ENCODE measurements at regions not wholly inside any gene's neighbourhood (a gene's known extent, or its start where the extent isn't known, plus 50 kb on each side); places are given as distances from the start of the nearest gene placed in this dataset.

- no peak for DNase-seq
These were observed 55.7 kb upstream of the PHACTR2 start for GRCh38 chr6:143621876-143622605.

GRCh38 chr6:143621159-143621873 is 56.4 kb upstream of the PHACTR2 start:
- DNase-seq, result no peak

GRCh38 chr6:143620447-143620846 is 57.3 kb upstream of the PHACTR2 start:
- no peak for DNase-seq

- no peak for DNase-seq
These were observed 57.9 kb upstream of the PHACTR2 start for GRCh38 chr6:143619824-143620401.

GRCh38 chr6:143616741-143617140 is 61.0 kb upstream of the PHACTR2 start:
- no peak for DNase-seq

GRCh38 chr6:143615785-143616184 is 62.0 kb upstream of the PHACTR2 start:
- DNase-seq, result no peak

GRCh38 chr6:143614235-143614634 is 63.5 kb upstream of the PHACTR2 start:
- no peak for DNase-seq

- DNase-seq, result no peak
These were observed 64.0 kb upstream of the PHACTR2 start for GRCh38 chr6:143613749-143614148.

GRCh38 chr6:143612186-143612585 is 65.6 kb upstream of the PHACTR2 start:
- no peak for DNase-seq

GRCh38 chr6:143611580-143611979 is 66.2 kb upstream of the PHACTR2 start:
- no peak for DNase-seq

GRCh38 chr6:143609972-143610371 is 67.8 kb upstream of the PHACTR2 start:
- DNase-seq, result no peak

- no peak for DNase-seq
These were observed 68.3 kb upstream of the PHACTR2 start for GRCh38 chr6:143609501-143609900.

GRCh38 chr6:143608906-143609305 is 68.9 kb upstream of the PHACTR2 start:
- no peak for DNase-seq

- DNase-seq, result no peak
These were observed 69.8 kb upstream of the PHACTR2 start for GRCh38 chr6:143607974-143608373.

- no peak for DNase-seq
These were observed 70.6 kb upstream of the PHACTR2 start for GRCh38 chr6:143607168-143607567.

- no peak for DNase-seq
These were observed 71.8 kb upstream of the PHACTR2 start for GRCh38 chr6:143605906-143606521.

GRCh38 chr6:143603455-143603854 is 74.3 kb upstream of the PHACTR2 start:
- no peak for DNase-seq

- DNase-seq, result no peak
These were observed 76.3 kb upstream of the PHACTR2 start for GRCh38 chr6:143601504-143601903.

- DNase-seq, result no peak
These were observed 76.9 kb upstream of the PHACTR2 start for GRCh38 chr6:143600821-143601220.

- DNase-seq, result no peak
These were observed 79.2 kb upstream of the PHACTR2 start for GRCh38 chr6:143598466-143599080.

- DNase-seq, result no peak
These were observed 80.9 kb upstream of the PHACTR2 start for GRCh38 chr6:143596866-143597265.

GRCh38 chr6:143595251-143596036 is 82.3 kb upstream of the PHACTR2 start:
- DNase-seq, result no peak

All from NCI-H1436 (cell line).